ENCODE measurements at regions not wholly inside any gene's neighbourhood (a gene's known extent, or its start where the extent isn't known, plus 50 kb on each side); places are given as distances from the start of the nearest gene placed in this dataset.
A peak's percentile ranks its signal among the peaks of the same experiment; 100 is the strongest.

- Histone ChIP-seq H4K20me1 (ENCODE audit: control insufficient read depth, insufficient read depth) (no peaks in the 10 kb centered on the region), H3K4me2 (ENCODE audit: control insufficient read depth, insufficient read depth) (peak overlapping the region; percentile 30; the same call in 1 of the 2 replicates), H3K36me3 (ENCODE audit: control insufficient read depth in 2 of 2, insufficient read depth in 2 of 2, low read length in 1 of 2) (no peaks in the 10 kb centered on the region), H3K79me2 (ENCODE audit: control insufficient read depth, insufficient read depth, low read length) (no peaks in the 10 kb centered on the region), H3K27ac (ENCODE audit: control insufficient read depth, insufficient read depth) (no peak overlapping the region), H3K9ac (ENCODE audit: control insufficient read depth, insufficient read depth, low read length) (no peak overlapping the region), H2AFZ (ENCODE audit: control insufficient read depth, low read depth, low read length) (peak overlapping the region; percentile 59), H3K4me1 (ENCODE audit: control insufficient read depth, insufficient read depth, low read length) (peaks cover 11% of the 10 kb centered on the region; the same call in 1 of the 2 replicates), H3K4me3 (no peak overlapping the region), H3K9me3 (replicated peaks; ENCODE audit: control insufficient read depth, insufficient read depth, low read length) (no peaks in the 10 kb centered on the region), H3K27me3 (replicated peaks in 1 of 2; ENCODE audit: control insufficient read depth in 2 of 2, insufficient read depth in 2 of 2, low read length in 1 of 2) (no peaks in the 10 kb centered on the region)
- DNase-seq (ENCODE audit: low read depth, low spot score) (no peak), ATAC-seq (no peak; the same call in 1 of the 3 replicates), FAIRE-seq (no peak)
- intact Hi-C loops (cut with micrococcal nuclease; ENCODE audit: unreplicated experiment) = no loop called here
- in situ Hi-C loops (cut with MboI) = no loop called here
- ChIA-PET POLR2A (no interaction called here), SMC1A (ENCODE audit: uncharacterized antibody, unreplicated experiment) (no interaction called here), RAD21 (ENCODE audit: unreplicated experiment) (no interaction called here), CTCF (no interaction called here)
- TF ChIP-seq E2F4 (IDR thresholded peaks at IDR 0.05; ENCODE audit: low read depth, low read length) (no peak), CEBPZ (IDR thresholded peaks at IDR 0.05; ENCODE audit: low read depth, low read length) (no peak), BCL11A (IDR thresholded peaks at IDR 0.05; ENCODE audit: low read depth, low read length) (no peak), SMC3 (IDR thresholded peaks at IDR 0.05; ENCODE audit: borderline replicate concordance, low read length) (no peak), SMARCA5 (IDR thresholded peaks at IDR 0.05) (0 out of 2 replicates have a peak, but pooled peaks have one; percentile 33), EP300 (IDR thresholded peaks at IDR 0.05; ENCODE audit: borderline replicate concordance in 1 of 2, control insufficient read depth in 1 of 2, low read depth in 2 of 2, low read length in 2 of 2) (no peak), SREBF2 (IDR thresholded peaks at IDR 0.05; ENCODE audit: low read length) (no peak), SPI1 (IDR thresholded peaks at IDR 0.05; ENCODE audit: borderline replicate concordance, insufficient read depth, low read depth, low read length) (peak; percentile 61; the same call in 1 of the 2 replicates), CBX5 (IDR thresholded peaks at IDR 0.05; ENCODE audit: low read depth) (no peak)
- 23% methylated on average over 6 of the region's 6 CpGs for WGBS (ENCODE audit: insufficient coverage, insufficient replicate concordance, low lambda C conversion rate, missing lambda C conversion rate)
- no TSS peak for BruUV-seq (replicated peaks)
These were observed 403.3 kb downstream of the TXNL1 start for GRCh38 chr18:56235071-56235470.
